GM21367 (cell line): ENCODE measurements at regions not wholly inside any gene's neighbourhood (a gene's known extent, or its start where the extent isn't known, plus 50 kb on each side); places are given as distances from the start of the nearest gene placed in this dataset.

ENCODE experiments used
- ATAC-seq: cut with Tn5 transposase; IDR thresholded peaks from one replicate; pipeline ENCODE4 v1.9.1; 2021; ENCODE audit not compliant: unreplicated experiment

- ATAC-seq = no peak
Observed at GRCh38 chr12:65651060-65651459, 173.2 kb upstream of the HMGA2 start.

GRCh38 chr12:65653321-65653720 lies 171.0 kb upstream of the HMGA2 start:
- no peak for ATAC-seq

- ATAC-seq = no peak
Observed at GRCh38 chr12:65653946-65654629, 170.2 kb upstream of the HMGA2 start.

GRCh38 chr12:65655074-65655493 lies 169.2 kb upstream of the HMGA2 start:
- no peak for ATAC-seq

- no peak for ATAC-seq
Observed at GRCh38 chr12:65656156-65656882, 168.0 kb upstream of the HMGA2 start.

- no peak for ATAC-seq
Observed at GRCh38 chr12:65656891-65657351, 167.4 kb upstream of the HMGA2 start.

- no peak for ATAC-seq
Observed at GRCh38 chr12:65657635-65658034, 166.6 kb upstream of the HMGA2 start.

GRCh38 chr12:65658360-65658759 lies 165.9 kb upstream of the HMGA2 start:
- ATAC-seq = no peak

GRCh38 chr12:65659681-65660080 lies 164.6 kb upstream of the HMGA2 start:
- no peak for ATAC-seq

- no peak for ATAC-seq
Observed at GRCh38 chr12:65660096-65660495, 164.2 kb upstream of the HMGA2 start.

GRCh38 chr12:65660836-65661235 lies 163.4 kb upstream of the HMGA2 start:
- ATAC-seq = no peak

GRCh38 chr12:65662590-65662989 lies 161.7 kb upstream of the HMGA2 start:
- no peak for ATAC-seq

GRCh38 chr12:65663097-65663496 lies 161.2 kb upstream of the HMGA2 start:
- ATAC-seq = no peak

GRCh38 chr12:65663648-65664047 lies 160.6 kb upstream of the HMGA2 start:
- no peak for ATAC-seq

GRCh38 chr12:65664715-65665250 lies 159.5 kb upstream of the HMGA2 start:
- no peak for ATAC-seq

GRCh38 chr12:65665817-65666216 lies 158.5 kb upstream of the HMGA2 start:
- ATAC-seq = no peak

- no peak for ATAC-seq
Observed at GRCh38 chr12:65666876-65667275, 157.4 kb upstream of the HMGA2 start.

- no peak for ATAC-seq
Observed at GRCh38 chr12:65667932-65668331, 156.4 kb upstream of the HMGA2 start.

- no peak for ATAC-seq
Observed at GRCh38 chr12:65668981-65669695, 155.1 kb upstream of the HMGA2 start.

GRCh38 chr12:65670775-65671174 lies 153.5 kb upstream of the HMGA2 start:
- no peak for ATAC-seq

GRCh38 chr12:65672441-65672840 lies 151.8 kb upstream of the HMGA2 start:
- ATAC-seq = no peak
